ENCODE measurements at regions not wholly inside any gene's neighbourhood (a gene's known extent, or its start where the extent isn't known, plus 50 kb on each side); places are given as distances from the start of the nearest gene placed in this dataset.

- Mint-ChIP-seq H3K36me3 (ENCODE audit: insufficient read depth) (no peaks in the 10 kb centered on the region), H3K4me1 (ENCODE audit: low read depth in 2 of 2) (no peaks in the 10 kb centered on the region), H3K4me3 (no peak overlapping the region), H3K27ac (no peak overlapping the region), H3K9me3 (peaks cover 7 to 9% of the 10 kb centered on the region in 2 donors), H3K27me3 (peaks cover 0 to 6% of the 10 kb centered on the region in 2 donors)
- no peak for ATAC-seq (replicated peaks)
- DNase-seq, result no peak
These were observed 304.4 kb upstream of the JAG1 start for GRCh38 chr20:10978019-10978702.

- no peaks in the 10 kb centered on the region for H3K36me3 Mint-ChIP-seq (ENCODE audit: insufficient read depth)
- H3K4me1 Mint-ChIP-seq (ENCODE audit: low read depth in 2 of 2), result no peaks in the 10 kb centered on the region
- peaks cover 0 to 6% of the 10 kb centered on the region in 2 donors for H3K27me3 Mint-ChIP-seq
- no peak overlapping the region for H3K27ac Mint-ChIP-seq
- peaks cover 7% of the 10 kb centered on the region in 2 donors for H3K9me3 Mint-ChIP-seq
- ATAC-seq (replicated peaks) (no peak), DNase-seq (no peak)
- H3K4me3 Mint-ChIP-seq, result no peak overlapping the region
These were observed 304.9 kb upstream of the JAG1 start for GRCh38 chr20:10978713-10979112.

- no peak for DNase-seq
These were observed 308.9 kb upstream of the JAG1 start for GRCh38 chr20:10982692-10983091.

GRCh38 chr20:10984294-10984693, 310.5 kb upstream of the JAG1 start:
- DNase-seq (no peak), ATAC-seq (replicated peaks) (no peak)
- no peaks in the 10 kb centered on the region for H3K4me1 Mint-ChIP-seq (ENCODE audit: low read depth in 2 of 2)
- no peaks in the 10 kb centered on the region for H3K36me3 Mint-ChIP-seq (ENCODE audit: insufficient read depth)
- no peak overlapping the region for H3K27ac Mint-ChIP-seq
- H3K9me3 Mint-ChIP-seq, result peaks cover 3 to 17% of the 10 kb centered on the region in 2 donors
- H3K4me3 Mint-ChIP-seq, result no peak overlapping the region
- H3K27me3 Mint-ChIP-seq, result no peaks in the 10 kb centered on the region

More at GRCh38 chr20:10982692-10983091, 308.9 kb upstream of the JAG1 start:
- Mint-ChIP-seq H3K36me3 (ENCODE audit: insufficient read depth) (no peaks in the 10 kb centered on the region), H3K27ac (no peak overlapping the region), H3K9me3 (peaks cover 3 to 12% of the 10 kb centered on the region in 2 donors), H3K4me1 (ENCODE audit: low read depth in 2 of 2) (no peaks in the 10 kb centered on the region), H3K27me3 (no peaks in the 10 kb centered on the region), H3K4me3 (no peak overlapping the region)
- no peak for ATAC-seq (replicated peaks)

- Mint-ChIP-seq H3K4me3 (no peak overlapping the region), H3K9me3 (peaks cover 3 to 23% of the 10 kb centered on the region in 2 donors), H3K36me3 (ENCODE audit: insufficient read depth) (no peaks in the 10 kb centered on the region), H3K27ac (no peak overlapping the region), H3K27me3 (no peaks in the 10 kb centered on the region), H3K4me1 (ENCODE audit: low read depth in 2 of 2) (no peaks in the 10 kb centered on the region)
- ATAC-seq (replicated peaks) (no peak), DNase-seq (no peak)
These were observed 311.1 kb upstream of the JAG1 start for GRCh38 chr20:10984913-10985312.

GRCh38 chr20:10985536-10985935, 311.7 kb upstream of the JAG1 start:
- no peaks in the 10 kb centered on the region for H3K27me3 Mint-ChIP-seq
- no peak overlapping the region for H3K4me3 Mint-ChIP-seq
- DNase-seq (no peak), ATAC-seq (replicated peaks) (no peak)
- no peaks in the 10 kb centered on the region for H3K36me3 Mint-ChIP-seq (ENCODE audit: insufficient read depth)
- H3K4me1 Mint-ChIP-seq (ENCODE audit: low read depth in 2 of 2), result no peaks in the 10 kb centered on the region
- no peak overlapping the region for H3K27ac Mint-ChIP-seq
- H3K9me3 Mint-ChIP-seq, result peaks cover 3 to 23% of the 10 kb centered on the region in 2 donors

- Mint-ChIP-seq H3K27me3 (no peaks in the 10 kb centered on the region), H3K27ac (no peak overlapping the region), H3K36me3 (ENCODE audit: insufficient read depth) (peaks cover 3% of the 10 kb centered on the region), H3K9me3 (peaks cover 3 to 23% of the 10 kb centered on the region in 2 donors), H3K4me3 (no peak overlapping the region), H3K4me1 (ENCODE audit: low read depth in 2 of 2) (no peaks in the 10 kb centered on the region)
- ATAC-seq (replicated peaks) (no peak), DNase-seq (no peak)
These were observed 312.8 kb upstream of the JAG1 start for GRCh38 chr20:10986586-10986985.

GRCh38 chr20:10987651-10988383, 314.0 kb upstream of the JAG1 start:
- no peaks in the 10 kb centered on the region for H3K4me1 Mint-ChIP-seq (ENCODE audit: low read depth in 2 of 2)
- no peak overlapping the region for H3K27ac Mint-ChIP-seq
- peaks cover 3% of the 10 kb centered on the region for H3K36me3 Mint-ChIP-seq (ENCODE audit: insufficient read depth)
- H3K9me3 Mint-ChIP-seq, result peaks cover 4 to 23% of the 10 kb centered on the region in 2 donors
- DNase-seq (no peak), ATAC-seq (replicated peaks) (no peak)
- H3K27me3 Mint-ChIP-seq, result no peaks in the 10 kb centered on the region
- no peak overlapping the region for H3K4me3 Mint-ChIP-seq

GRCh38 chr20:10990625-10991382, 317.0 kb upstream of the JAG1 start:
- Mint-ChIP-seq H3K9me3 (peaks cover 2 to 34% of the 10 kb centered on the region in 2 donors), H3K27me3 (no peaks in the 10 kb centered on the region), H3K4me3 (no peak overlapping the region), H3K27ac (no peak overlapping the region), H3K36me3 (ENCODE audit: insufficient read depth) (peaks cover 3% of the 10 kb centered on the region), H3K4me1 (ENCODE audit: low read depth in 2 of 2) (no peaks in the 10 kb centered on the region)
- ATAC-seq (replicated peaks) (no peak), DNase-seq (no peak)

GRCh38 chr20:10992731-10993130, 318.9 kb upstream of the JAG1 start:
- Mint-ChIP-seq H3K36me3 (ENCODE audit: insufficient read depth) (peaks cover 3% of the 10 kb centered on the region), H3K4me3 (no peak overlapping the region), H3K27ac (no peak overlapping the region), H3K27me3 (no peaks in the 10 kb centered on the region), H3K9me3 (peaks cover 4 to 27% of the 10 kb centered on the region in 2 donors), H3K4me1 (ENCODE audit: low read depth in 2 of 2) (no peaks in the 10 kb centered on the region)
- no peak for DNase-seq
- no peak for ATAC-seq (replicated peaks)

GRCh38 chr20:10994991-10995700, 321.3 kb upstream of the JAG1 start:
- Mint-ChIP-seq H3K36me3 (ENCODE audit: insufficient read depth) (peaks cover 3% of the 10 kb centered on the region), H3K9me3 (peaks cover 4 to 17% of the 10 kb centered on the region in 2 donors), H3K27me3 (no peaks in the 10 kb centered on the region), H3K27ac (no peak overlapping the region), H3K4me3 (no peak overlapping the region), H3K4me1 (ENCODE audit: low read depth in 2 of 2) (no peaks in the 10 kb centered on the region)
- no peak for DNase-seq
- no peak for ATAC-seq (replicated peaks)

GRCh38 chr20:10998476-10998875, 324.7 kb upstream of the JAG1 start:
- DNase-seq (no peak), ATAC-seq (replicated peaks) (no peak)
- peaks cover 0 to 2% of the 10 kb centered on the region in 2 donors for H3K4me1 Mint-ChIP-seq (ENCODE audit: low read depth in 2 of 2)
- no peaks in the 10 kb centered on the region for H3K27me3 Mint-ChIP-seq
- no peak overlapping the region for H3K4me3 Mint-ChIP-seq
- H3K9me3 Mint-ChIP-seq, result peaks cover 4 to 17% of the 10 kb centered on the region in 2 donors
- H3K27ac Mint-ChIP-seq, result no peak overlapping the region
- H3K36me3 Mint-ChIP-seq (ENCODE audit: insufficient read depth), result no peaks in the 10 kb centered on the region

GRCh38 chr20:11000416-11000815, 326.6 kb upstream of the JAG1 start:
- Mint-ChIP-seq H3K27me3 (no peaks in the 10 kb centered on the region), H3K4me3 (no peak overlapping the region), H3K4me1 (ENCODE audit: low read depth in 2 of 2) (peaks cover 0 to 2% of the 10 kb centered on the region in 2 donors), H3K27ac (no peak overlapping the region), H3K9me3 (peaks cover under 1 to 4% of the 10 kb centered on the region in 2 donors), H3K36me3 (ENCODE audit: insufficient read depth) (no peaks in the 10 kb centered on the region)
- ATAC-seq (replicated peaks), result no peak
- DNase-seq, result no peak

Data from effector memory CD8-positive, alpha-beta T cell (primary cell).